Fibroblast of lung (primary cell): ENCODE measurements at regions not wholly inside any gene's neighbourhood (a gene's known extent, or its start where the extent isn't known, plus 50 kb on each side); places are given as distances from the start of the nearest gene placed in this dataset.

Experiments used
- DNase-seq, 2 donors: peaks; one replicate each; pipeline versions ENCODE4 v3.0.0 to v3.0.0-alpha.2; 2010; ENCODE audit warnings: low read depth in 2 of 2
- H2AFZ ChIP-seq: 2 replicates; pipeline ENCODE4 v1.5.1; 2012; ENCODE audit warnings: low read length, control low read depth, inconsistent platforms
- H3K27ac ChIP-seq: 2 replicates; pipeline ENCODE4 v1.5.1; 2011; ENCODE audit warnings: low read length, control low read depth; ENCODE audit not compliant: insufficient read depth
- H3K27me3 ChIP-seq: 2 replicates; pipeline ENCODE4 v1.5.1; 2011; ENCODE audit warnings: mild to moderate bottlenecking, low read length; ENCODE audit not compliant: control insufficient read depth, insufficient read depth
- H3K36me3 ChIP-seq: 2 replicates; pipeline ENCODE4 v1.5.1; 2011; ENCODE audit warnings: low read length; ENCODE audit not compliant: control insufficient read depth, insufficient read depth
- H3K4me1 ChIP-seq: 2 replicates; pipeline ENCODE4 v1.5.1; 2011; ENCODE audit warnings: low read length; ENCODE audit not compliant: control insufficient read depth, insufficient read depth; ENCODE audit errors: extremely low read depth
- H3K4me2 ChIP-seq: 2 replicates; pipeline ENCODE4 v1.5.1; 2011; ENCODE audit warnings: low read length, control low read depth; ENCODE audit not compliant: insufficient read depth; ENCODE audit errors: extremely low read depth
- H3K4me3 ChIP-seq, 4 experiments: fragments of 200-600 bp in 1 of 4; sonication (generic) in 1 of 4; replicated peaks in 1 of 4; 2 replicates each; pipeline ENCODE4 v1.5.1; 2011 to 2016; ENCODE audit warnings: low read length in 4 of 4, low read depth in 3 of 4, mild to moderate bottlenecking in 3 of 4, control low read depth in 2 of 4, inconsistent platforms in 1 of 4, mixed read lengths in 1 of 4; ENCODE audit not compliant: insufficient read depth in 1 of 4; ENCODE audit errors: control extremely low read depth in 1 of 4
- H3K79me2 ChIP-seq: 2 replicates; pipeline ENCODE4 v1.5.1; 2012; ENCODE audit warnings: mild to moderate bottlenecking, low read length, inconsistent platforms; ENCODE audit not compliant: control insufficient read depth, insufficient read depth
- H3K9ac ChIP-seq: 2 replicates; pipeline ENCODE4 v1.5.1; 2011; ENCODE audit warnings: mild to moderate bottlenecking, low read length, control low read depth; ENCODE audit not compliant: insufficient read depth
- H3K9me3 ChIP-seq: 2 replicates; pipeline ENCODE4 v1.5.1; 2012; ENCODE audit warnings: low read depth, low read length; ENCODE audit not compliant: control insufficient read depth, insufficient read depth
- H4K20me1 ChIP-seq: 2 replicates; pipeline ENCODE4 v1.5.1; 2011; ENCODE audit warnings: low read length; ENCODE audit not compliant: control insufficient read depth, insufficient read depth; ENCODE audit errors: extremely low read depth
- CTCF ChIP-seq, 2 donors: IDR thresholded peaks in 1 of 2; conservative IDR thresholded peaks in 1 of 2; 1 replicate in 1 of 2; 2 replicates in 1 of 2; pipeline ENCODE4 v1.5.1; 2011 to 2012; ENCODE audit warnings: low read length in 2 of 2, control low read depth in 1 of 2, inconsistent platforms in 1 of 2, low read depth in 1 of 2, mild to moderate bottlenecking in 1 of 2
- EZH2 ChIP-seq: IDR thresholded peaks from 2 replicates; pipeline ENCODE4 v1.5.1; 2012; ENCODE audit warnings: low read length, control low read depth, mild to moderate bottlenecking; ENCODE audit errors: missing control alignments

DNA sequence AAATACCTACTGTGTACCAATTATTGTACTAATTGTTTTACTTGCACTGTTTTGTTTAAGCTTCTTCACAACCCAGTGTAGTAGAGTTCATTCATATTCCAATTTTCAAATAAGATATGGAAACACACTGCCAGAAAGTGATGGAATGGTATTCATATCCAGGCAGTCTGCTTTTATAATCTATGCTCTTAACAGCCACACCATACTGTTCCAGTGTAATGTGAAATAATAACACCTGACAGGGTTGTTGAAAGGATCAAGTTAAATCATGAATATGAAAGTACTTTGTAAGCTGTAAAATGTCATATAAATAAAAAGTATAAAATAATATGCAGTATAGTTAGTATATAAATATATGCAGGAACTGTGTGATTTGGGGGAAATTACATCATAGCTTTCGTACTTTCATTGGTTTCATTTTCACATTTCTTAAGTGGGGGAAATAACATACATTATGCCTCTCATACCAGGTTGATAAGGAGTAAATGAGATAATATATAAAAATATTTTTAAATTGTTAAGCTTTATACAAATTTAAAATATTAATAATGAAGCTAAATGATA, 230.8 kb downstream of the TANC2 start:
- Histone ChIP-seq H3K9ac (no peak overlapping the region), H3K4me1 (no peaks in the 10 kb centered on the region), H3K27ac (no peak overlapping the region), H3K79me2 (no peaks in the 10 kb centered on the region), H3K36me3 (peaks cover 2% of the 10 kb centered on the region), H3K9me3 (no peaks in the 10 kb centered on the region), H3K4me3 (no peak overlapping the region), H2AFZ (no peak overlapping the region), H4K20me1 (no peaks in the 10 kb centered on the region), H3K27me3 (no peaks in the 10 kb centered on the region), H3K4me2 (no peak overlapping the region)
- no peak for TF ChIP-seq CTCF (conservative IDR thresholded peaks at IDR 0.05 in 1 of 2, IDR thresholded peaks at IDR 0.05 in 1 of 2; ENCODE audit: low read depth in 1 of 2, low read length in 2 of 2)
- no peak for TF ChIP-seq EZH2
- no peak for DNase-seq

- no peaks in the 10 kb centered on the region for H3K9me3 ChIP-seq
- H3K4me2 ChIP-seq: no peak overlapping the region
- H3K4me1 ChIP-seq: no peaks in the 10 kb centered on the region
- no peak overlapping the region for H3K4me3 ChIP-seq
- H3K9ac ChIP-seq: no peak overlapping the region
- no peak overlapping the region for H2AFZ ChIP-seq
- no peaks in the 10 kb centered on the region for H4K20me1 ChIP-seq
- no peaks in the 10 kb centered on the region for H3K27me3 ChIP-seq
- H3K27ac ChIP-seq: no peak overlapping the region
- H3K79me2 ChIP-seq: no peaks in the 10 kb centered on the region
- no peak for TF ChIP-seq CTCF (conservative IDR thresholded peaks at IDR 0.05 in 1 of 2, IDR thresholded peaks at IDR 0.05 in 1 of 2; ENCODE audit: low read depth in 1 of 2, low read length in 2 of 2)
- no peak for TF ChIP-seq EZH2
- DNase-seq: no peak
- no peaks in the 10 kb centered on the region for H3K36me3 ChIP-seq
Measured at GRCh38 chr17:63203652-63204051, 237.6 kb downstream of the TANC2 start.

GRCh38 chr17:63221939-63222338, 224.2 kb downstream of the CYB561 start:
- Histone ChIP-seq H3K4me2 (no peak overlapping the region), H3K36me3 (no peaks in the 10 kb centered on the region), H3K9me3 (no peaks in the 10 kb centered on the region), H4K20me1 (no peaks in the 10 kb centered on the region), H3K79me2 (no peaks in the 10 kb centered on the region), H2AFZ (no peak overlapping the region), H3K27ac (no peak overlapping the region), H3K27me3 (no peaks in the 10 kb centered on the region), H3K4me3 (no peak overlapping the region), H3K4me1 (no peaks in the 10 kb centered on the region), H3K9ac (no peak overlapping the region)
- no peak for DNase-seq
- no peak for TF ChIP-seq CTCF (conservative IDR thresholded peaks at IDR 0.05 in 1 of 2, IDR thresholded peaks at IDR 0.05 in 1 of 2; ENCODE audit: low read depth in 1 of 2, low read length in 2 of 2)
- no peak for TF ChIP-seq EZH2
